HCT116 (cell line): ENCODE measurements at regions not wholly inside any gene's neighbourhood (a gene's known extent, or its start where the extent isn't known, plus 50 kb on each side); places are given as distances from the start of the nearest gene placed in this dataset.

Experiments
- ATAC-seq: fragments of 200-7000 bp; cut with Tn5 transposase; 2 replicates; pipeline ENCODE4 v1.9.1; 2020; ENCODE audit warnings: mild to moderate bottlenecking, moderate library complexity
- BruUV-seq: library from RNA; stranded (reverse); fragments of 400-500 nt; replicated peaks from 2 replicates; lab custom pipeline; 2021; lab: Mats Ljungman, UMichigan
- CTCF ChIA-PET: fragments of 300-600 bp; sonication (Branson Sonifier 250); formaldehyde crosslinking; loops from one replicate; lab custom pipeline; 2021; ENCODE audit warnings: antibody characterized with exemption; lab: Charles Lee
- POLR2A ChIA-PET: fragments of 300-600, 350-600 bp; sonication (Branson Sonifier 250); formaldehyde crosslinking; loops from one replicate; lab custom pipeline; 2021; ENCODE audit warnings: antibody characterized with exemption; lab: Charles Lee
- RAD21 ChIA-PET, 2 experiments: fragments of 300-600 bp; sonication (Branson Sonifier 250); formaldehyde crosslinking; loops; one replicate each; lab custom pipeline; 2023; ENCODE audit warnings: low total read pairs in 2 of 2; ENCODE audit not compliant: uncharacterized antibody in 2 of 2, unreplicated experiment in 2 of 2, low non-redundant PET in 1 of 2; lab: Charles Lee
- DNase-seq: peaks from one replicate; pipeline ENCODE4 v3.0.0-alpha.2; 2010; ENCODE audit warnings: low read depth, low spot score
- H2AFZ ChIP-seq: fragments of 200-600 bp; shearing (Covaris generic), sonication (generic); 2 replicates; pipeline ENCODE4 v1.6.1; 2017; ENCODE audit warnings: low read depth, mixed run types, mixed read lengths, antibody characterized with exemption, low read length; ENCODE audit not compliant: poor library complexity, severe bottlenecking
- H3K27ac ChIP-seq: 2 replicates; pipeline ENCODE4 v1.5.1; 2012; ENCODE audit warnings: low read depth, low read length
- H3K27me3 ChIP-seq: fragments of 200-600 bp; sonication (generic); 2 replicates; pipeline ENCODE4 v1.6.1; 2016; ENCODE audit warnings: mixed run types, low read length, mixed read lengths; ENCODE audit not compliant: insufficient read depth
- H3K36me3 ChIP-seq, 2 experiments: fragments of 200-500 bp in 1 of 2; fragments of 200-600 bp in 1 of 2; sonication (Bioruptor generic) in 1 of 2; sonication (generic) in 1 of 2; 2 replicates each; pipeline versions ENCODE4 v1.5.1 to v1.6.1; 2014 to 2016; ENCODE audit warnings: low read length in 2 of 2, inconsistent platforms in 1 of 2, mixed read lengths in 1 of 2, mixed run types in 1 of 2; ENCODE audit not compliant: insufficient read depth in 2 of 2, control insufficient read depth in 1 of 2
- H3K4me1 ChIP-seq, 2 experiments: fragments of 200-600 bp in 1 of 2; sonication (generic) in 1 of 2; 2 replicates each; pipeline versions ENCODE4 v1.5.1 to v1.6.1; 2012 to 2017; ENCODE audit warnings: low read length in 2 of 2, inconsistent platforms in 1 of 2, mild to moderate bottlenecking in 1 of 2, mixed read lengths in 1 of 2, mixed run types in 1 of 2, moderate library complexity in 1 of 2; ENCODE audit not compliant: insufficient read depth in 2 of 2, control insufficient read depth in 1 of 2
- H3K4me2 ChIP-seq: fragments of 200-600 bp; sonication (generic); 2 replicates; pipeline ENCODE4 v1.6.1; 2017; ENCODE audit warnings: mixed run types, low read length, mixed read lengths
- H3K4me3 ChIP-seq, 2 experiments: fragments of 200-600 bp in 1 of 2; sonication (generic) in 1 of 2; replicated peaks in 1 of 2; 2 replicates each; pipeline ENCODE4 v1.5.1; 2011 to 2016; ENCODE audit warnings: low read length in 2 of 2, control low read depth in 1 of 2, low read depth in 1 of 2, mild to moderate bottlenecking in 1 of 2, mixed read lengths in 1 of 2, mixed run types in 1 of 2
- H3K79me2 ChIP-seq: fragments of 200-600 bp; sonication (generic); 2 replicates; pipeline ENCODE4 v1.6.1; 2017; ENCODE audit warnings: mild to moderate bottlenecking, mixed run types, low read length, moderate library complexity, mixed read lengths; ENCODE audit not compliant: insufficient read depth
- H3K9ac ChIP-seq: fragments of 200-600 bp; sonication (generic); 2 replicates; pipeline ENCODE4 v1.6.1; 2016; ENCODE audit warnings: low read length, mixed read lengths
- H3K9me2 ChIP-seq: fragments of 200-600 bp; sonication (generic), shearing (Covaris generic); 2 replicates; pipeline ENCODE4 v1.6.1; 2017; ENCODE audit warnings: mixed run types, mild to moderate bottlenecking, moderate library complexity; ENCODE audit not compliant: insufficient read depth
- H3K9me3 ChIP-seq, 2 experiments: fragments of 200-500 bp in 1 of 2; fragments of 200-600 bp in 1 of 2; sonication (Bioruptor generic) in 1 of 2; sonication (generic) in 1 of 2; 2 replicates each; pipeline ENCODE4 v1.6.1; 2014 to 2017; ENCODE audit warnings: low read length in 2 of 2, mixed read lengths in 2 of 2, inconsistent platforms in 1 of 2, low read depth in 1 of 2, mild to moderate bottlenecking in 1 of 2, mixed run types in 1 of 2, moderate library complexity in 1 of 2; ENCODE audit not compliant: control insufficient read depth in 1 of 2, insufficient read depth in 1 of 2
- H4K20me1 ChIP-seq: fragments of 200-600 bp; sonication (generic), shearing (Covaris generic); 2 replicates; pipeline ENCODE4 v1.6.1; 2017; ENCODE audit warnings: mixed run types, mild to moderate bottlenecking, moderate library complexity; ENCODE audit not compliant: insufficient read depth
- CTCF ChIP-seq, 3 experiments: fragments of 200-600 bp in 1 of 3; sonication (generic) in 1 of 3; IDR thresholded peaks in 2 of 3; conservative IDR thresholded peaks in 1 of 3; 2 replicates each; pipeline ENCODE4 v1.5.1; 2012 to 2017; ENCODE audit warnings: low read depth in 2 of 3, low read length in 2 of 3, antibody characterized with exemption in 1 of 3, borderline replicate concordance in 1 of 3, control low read depth in 1 of 3, mild to moderate bottlenecking in 1 of 3, mixed read lengths in 1 of 3, mixed run types in 1 of 3, moderate library complexity in 1 of 3; ENCODE audit not compliant: insufficient read depth in 1 of 3
- EGR1 ChIP-seq: IDR thresholded peaks from 2 replicates; pipeline ENCODE4 v1.6.1; 2012; ENCODE audit warnings: low read depth
- EZH2 ChIP-seq: fragments of 200-600 bp; sonication (generic); IDR thresholded peaks from 2 replicates; pipeline ENCODE4 v1.6.1; 2017; ENCODE audit warnings: antibody characterized with exemption, mixed run types
- SIN3A ChIP-seq: IDR thresholded peaks from 2 replicates; pipeline ENCODE4 v1.6.1; 2012; ENCODE audit warnings: low read depth
- SP1 ChIP-seq: IDR thresholded peaks from 2 replicates; pipeline ENCODE4 v1.6.1; 2012; ENCODE audit warnings: low read depth
- ZBTB33 ChIP-seq: IDR thresholded peaks from 2 replicates; pipeline ENCODE4 v1.6.1; 2011; ENCODE audit warnings: mild to moderate bottlenecking, low read length, moderate library complexity; ENCODE audit not compliant: insufficient replicate concordance; ENCODE audit errors: extremely low read depth
- ZFX ChIP-seq: fragments of 450-650 bp; IDR thresholded peaks from 2 replicates; pipeline ENCODE4 v1.6.1; 2017
- intact Hi-C: fragments of 100-400 bp; cut with micrococcal nuclease; formaldehyde crosslinking; loops from 2 replicates; pipeline ENCODE4 v1.10.0; 2022

- Histone ChIP-seq H3K27me3 (no peaks in the 10 kb centered on the region), H3K4me1 (no peaks in the 10 kb centered on the region), H3K79me2 (no peaks in the 10 kb centered on the region), H3K4me2 (no peak overlapping the region), H3K4me3 (no peak overlapping the region), H3K9ac (no peak overlapping the region), H3K36me3 (no peaks in the 10 kb centered on the region), H3K9me3 (0 out of 4 replicates have a peak, but pooled peaks cover 0 to 3% of the 10 kb centered on the region in 2 experiments), H3K9me2 (no peaks in the 10 kb centered on the region), H4K20me1 (no peaks in the 10 kb centered on the region), H2AFZ (no peak overlapping the region), H3K27ac (no peak overlapping the region)
- no peak for DNase-seq
- ChIA-PET RAD21 (no interaction called here), POLR2A (no interaction called here), CTCF (no interaction called here)
- TF ChIP-seq EGR1: no peak
- TF ChIP-seq ZFX: no peak
- TF ChIP-seq EZH2: no peak
- intact Hi-C loops: no loop called here
- no TSS peak for BruUV-seq
- ATAC-seq: no peak
These were observed 389.2 kb downstream of the JRKL start for GRCh38 chr11:96779030-96779429.

- Histone ChIP-seq H3K27me3 (no peaks in the 10 kb centered on the region), H3K9me3 (peaks cover 0 to 3% of the 10 kb centered on the region in 2 experiments; a peak in 1 of 4 replicates), H3K27ac (no peak overlapping the region), H3K9ac (no peak overlapping the region), H3K4me2 (no peak overlapping the region), H3K79me2 (no peaks in the 10 kb centered on the region), H3K36me3 (no peaks in the 10 kb centered on the region), H4K20me1 (no peaks in the 10 kb centered on the region), H2AFZ (no peak overlapping the region), H3K4me3 (no peak overlapping the region), H3K4me1 (no peaks in the 10 kb centered on the region), H3K9me2 (no peaks in the 10 kb centered on the region)
- TF ChIP-seq SP1 (no peak), SIN3A (no peak), CTCF (IDR thresholded peaks at IDR 0.05 in 2 of 3, conservative IDR thresholded peaks at IDR 0.05 in 1 of 3; ENCODE audit: borderline replicate concordance in 1 of 3, insufficient read depth in 1 of 3, low read depth in 2 of 3, low read length in 2 of 3) (no peak), ZBTB33 (no peak)
- POLR2A ChIA-PET: no interaction called here
- ATAC-seq: no peak
- BruUV-seq: no TSS peak
- DNase-seq: no peak
- RAD21 ChIA-PET: no interaction called here
- intact Hi-C loops: no loop called here
- CTCF ChIA-PET: no interaction called here
These were observed 391.3 kb downstream of the JRKL start for GRCh38 chr11:96781082-96781481.
